ENCODE measurements at regions not wholly inside any gene's neighbourhood (a gene's known extent, or its start where the extent isn't known, plus 50 kb on each side); places are given as distances from the start of the nearest gene placed in this dataset.
"Not testable (repeated sequence)": the region's sequence is repeated elsewhere in the genome, so short reads cannot be mapped to it uniquely, and the experiment has no call there.

GRCh38 chr18:68244786-68245185 is 470.1 kb downstream of the TMX3 start:
- intact Hi-C loops (cut with micrococcal nuclease), result no loop called here

- intact Hi-C loops (cut with micrococcal nuclease), result no loop called here
Observed at GRCh38 chr18:68241881-68242280, 473.0 kb downstream of the TMX3 start.

- intact Hi-C loops (cut with micrococcal nuclease), result no loop called here
Observed at GRCh38 chr18:68234676-68235075, 480.2 kb downstream of the TMX3 start.

GRCh38 chr18:68234131-68234530 is 480.8 kb downstream of the TMX3 start:
- intact Hi-C loops (cut with micrococcal nuclease), result no loop called here

- intact Hi-C loops (cut with micrococcal nuclease), result no loop called here
Observed at GRCh38 chr18:68233018-68233417, 481.9 kb downstream of the TMX3 start.

- intact Hi-C loops (cut with micrococcal nuclease), result no loop called here
Observed at GRCh38 chr18:68229351-68229750, 485.6 kb downstream of the TMX3 start.

GRCh38 chr18:68221111-68221724 is 493.7 kb downstream of the TMX3 start:
- intact Hi-C loops (cut with micrococcal nuclease), result no loop called here

GRCh38 chr18:68220458-68220857 is 494.4 kb downstream of the TMX3 start:
- intact Hi-C loops (cut with micrococcal nuclease), result no loop called here

GRCh38 chr18:68219872-68220271 is 495.0 kb downstream of the TMX3 start:
- intact Hi-C loops (cut with micrococcal nuclease), result no loop called here

GRCh38 chr18:68219274-68219673 is 495.6 kb downstream of the TMX3 start:
- intact Hi-C loops (cut with micrococcal nuclease), result no loop called here

- intact Hi-C loops (cut with micrococcal nuclease), result no loop called here
Observed at GRCh38 chr18:68215931-68216330, 499.0 kb downstream of the TMX3 start.

- intact Hi-C loops (cut with micrococcal nuclease), result no loop called here
Observed at GRCh38 chr18:68186039-68186438, 528.9 kb downstream of the TMX3 start.

GRCh38 chr18:68181956-68182355 is 533.0 kb downstream of the TMX3 start:
- intact Hi-C loops (cut with micrococcal nuclease), result no loop called here

- intact Hi-C loops (cut with micrococcal nuclease), result no loop called here
Observed at GRCh38 chr18:68179811-68180210, 535.1 kb downstream of the TMX3 start.

- intact Hi-C loops (cut with micrococcal nuclease), result no loop called here
Observed at GRCh38 chr18:68178921-68179320, 536.0 kb downstream of the TMX3 start.

GRCh38 chr18:68177807-68178702 is 536.9 kb downstream of the TMX3 start:
- intact Hi-C loops (cut with micrococcal nuclease), result no loop called here

GRCh38 chr18:68176901-68177300 is 538.0 kb downstream of the TMX3 start:
- intact Hi-C loops (cut with micrococcal nuclease), result no loop called here

GRCh38 chr18:68172842-68173549 is 541.9 kb downstream of the TMX3 start:
- intact Hi-C loops (cut with micrococcal nuclease), result no loop called here

GRCh38 chr18:68164909-68165308 is 550.0 kb downstream of the TMX3 start:
- intact Hi-C loops (cut with micrococcal nuclease), result no loop called here

GRCh38 chr18:68153821-68154220 is 561.1 kb downstream of the TMX3 start:
- intact Hi-C loops (cut with micrococcal nuclease), result not testable (repeated sequence)

GRCh38 chr18:68152770-68153169 is 562.1 kb downstream of the TMX3 start:
- intact Hi-C loops (cut with micrococcal nuclease), result no loop called here

- intact Hi-C loops (cut with micrococcal nuclease), result no loop called here
Observed at GRCh38 chr18:68150961-68151360, 563.9 kb downstream of the TMX3 start.
